HCT116 (cell line): ENCODE measurements at regions not wholly inside any gene's neighbourhood (a gene's known extent, or its start where the extent isn't known, plus 50 kb on each side); places are given as distances from the start of the nearest gene placed in this dataset.

Experiments used
- ATAC-seq: fragments of 200-7000 bp; cut with Tn5 transposase; 2 replicates; pipeline ENCODE4 v1.9.1; 2020; ENCODE audit warnings: mild to moderate bottlenecking, moderate library complexity
- BruUV-seq: library from RNA; stranded (reverse); fragments of 400-500 nt; replicated peaks from 2 replicates; lab custom pipeline; 2021; lab: Mats Ljungman, UMichigan
- CTCF ChIA-PET: fragments of 300-600 bp; sonication (Branson Sonifier 250); formaldehyde crosslinking; loops from one replicate; lab custom pipeline; 2021; ENCODE audit warnings: antibody characterized with exemption; lab: Charles Lee
- POLR2A ChIA-PET: fragments of 300-600, 350-600 bp; sonication (Branson Sonifier 250); formaldehyde crosslinking; loops from one replicate; lab custom pipeline; 2021; ENCODE audit warnings: antibody characterized with exemption; lab: Charles Lee
- RAD21 ChIA-PET, 2 experiments: fragments of 300-600 bp; sonication (Branson Sonifier 250); formaldehyde crosslinking; loops; one replicate each; lab custom pipeline; 2023; ENCODE audit warnings: low total read pairs in 2 of 2; ENCODE audit not compliant: uncharacterized antibody in 2 of 2, unreplicated experiment in 2 of 2, low non-redundant PET in 1 of 2; lab: Charles Lee
- DNase-seq: peaks from one replicate; pipeline ENCODE4 v3.0.0-alpha.2; 2010; ENCODE audit warnings: low read depth, low spot score
- H2AFZ ChIP-seq: fragments of 200-600 bp; shearing (Covaris generic), sonication (generic); 2 replicates; pipeline ENCODE4 v1.6.1; 2017; ENCODE audit warnings: low read depth, mixed run types, mixed read lengths, antibody characterized with exemption, low read length; ENCODE audit not compliant: poor library complexity, severe bottlenecking
- H3K27ac ChIP-seq: 2 replicates; pipeline ENCODE4 v1.5.1; 2012; ENCODE audit warnings: low read depth, low read length
- H3K27me3 ChIP-seq: fragments of 200-600 bp; sonication (generic); 2 replicates; pipeline ENCODE4 v1.6.1; 2016; ENCODE audit warnings: mixed run types, low read length, mixed read lengths; ENCODE audit not compliant: insufficient read depth
- H3K36me3 ChIP-seq, 2 experiments: fragments of 200-500 bp in 1 of 2; fragments of 200-600 bp in 1 of 2; sonication (Bioruptor generic) in 1 of 2; sonication (generic) in 1 of 2; 2 replicates each; pipeline versions ENCODE4 v1.5.1 to v1.6.1; 2014 to 2016; ENCODE audit warnings: low read length in 2 of 2, inconsistent platforms in 1 of 2, mixed read lengths in 1 of 2, mixed run types in 1 of 2; ENCODE audit not compliant: insufficient read depth in 2 of 2, control insufficient read depth in 1 of 2
- H3K4me1 ChIP-seq, 2 experiments: fragments of 200-600 bp in 1 of 2; sonication (generic) in 1 of 2; 2 replicates each; pipeline versions ENCODE4 v1.5.1 to v1.6.1; 2012 to 2017; ENCODE audit warnings: low read length in 2 of 2, inconsistent platforms in 1 of 2, mild to moderate bottlenecking in 1 of 2, mixed read lengths in 1 of 2, mixed run types in 1 of 2, moderate library complexity in 1 of 2; ENCODE audit not compliant: insufficient read depth in 2 of 2, control insufficient read depth in 1 of 2
- H3K4me2 ChIP-seq: fragments of 200-600 bp; sonication (generic); 2 replicates; pipeline ENCODE4 v1.6.1; 2017; ENCODE audit warnings: mixed run types, low read length, mixed read lengths
- H3K4me3 ChIP-seq, 2 experiments: fragments of 200-600 bp in 1 of 2; sonication (generic) in 1 of 2; replicated peaks in 1 of 2; 2 replicates each; pipeline ENCODE4 v1.5.1; 2011 to 2016; ENCODE audit warnings: low read length in 2 of 2, control low read depth in 1 of 2, low read depth in 1 of 2, mild to moderate bottlenecking in 1 of 2, mixed read lengths in 1 of 2, mixed run types in 1 of 2
- H3K79me2 ChIP-seq: fragments of 200-600 bp; sonication (generic); 2 replicates; pipeline ENCODE4 v1.6.1; 2017; ENCODE audit warnings: mild to moderate bottlenecking, mixed run types, low read length, moderate library complexity, mixed read lengths; ENCODE audit not compliant: insufficient read depth
- H3K9ac ChIP-seq: fragments of 200-600 bp; sonication (generic); 2 replicates; pipeline ENCODE4 v1.6.1; 2016; ENCODE audit warnings: low read length, mixed read lengths
- H3K9me2 ChIP-seq: fragments of 200-600 bp; sonication (generic), shearing (Covaris generic); 2 replicates; pipeline ENCODE4 v1.6.1; 2017; ENCODE audit warnings: mixed run types, mild to moderate bottlenecking, moderate library complexity; ENCODE audit not compliant: insufficient read depth
- H3K9me3 ChIP-seq, 2 experiments: fragments of 200-500 bp in 1 of 2; fragments of 200-600 bp in 1 of 2; sonication (Bioruptor generic) in 1 of 2; sonication (generic) in 1 of 2; 2 replicates each; pipeline ENCODE4 v1.6.1; 2014 to 2017; ENCODE audit warnings: low read length in 2 of 2, mixed read lengths in 2 of 2, inconsistent platforms in 1 of 2, low read depth in 1 of 2, mild to moderate bottlenecking in 1 of 2, mixed run types in 1 of 2, moderate library complexity in 1 of 2; ENCODE audit not compliant: control insufficient read depth in 1 of 2, insufficient read depth in 1 of 2
- H4K20me1 ChIP-seq: fragments of 200-600 bp; sonication (generic), shearing (Covaris generic); 2 replicates; pipeline ENCODE4 v1.6.1; 2017; ENCODE audit warnings: mixed run types, mild to moderate bottlenecking, moderate library complexity; ENCODE audit not compliant: insufficient read depth
- CBX3 ChIP-seq: IDR thresholded peaks from 2 replicates; pipeline ENCODE4 v1.6.1; 2012; ENCODE audit warnings: low read depth
- EGR1 ChIP-seq: IDR thresholded peaks from 2 replicates; pipeline ENCODE4 v1.6.1; 2012; ENCODE audit warnings: low read depth
- ELF1 ChIP-seq: IDR thresholded peaks from 2 replicates; pipeline ENCODE4 v1.6.1; 2012; ENCODE audit warnings: low read depth, borderline replicate concordance
- EZH2phosphoT487 ChIP-seq: fragments of 200-600 bp; IDR thresholded peaks from 2 replicates; pipeline ENCODE4 v1.6.1; 2018; ENCODE audit warnings: antibody characterized with exemption, borderline replicate concordance
- FOSL1 ChIP-seq: IDR thresholded peaks from 2 replicates; pipeline ENCODE4 v1.6.1; 2012; ENCODE audit warnings: low read depth
- JUND ChIP-seq: IDR thresholded peaks from 2 replicates; pipeline ENCODE4 v1.6.1; 2012
- MAX ChIP-seq: IDR thresholded peaks from 2 replicates; pipeline ENCODE4 v1.6.1; 2012
- POLR2A ChIP-seq: IDR thresholded peaks from 2 replicates; pipeline ENCODE4 v1.7.0; 2011; ENCODE audit warnings: borderline replicate concordance; ENCODE audit not compliant: insufficient read depth, insufficient read length; ENCODE audit errors: extremely low read depth
- POLR2AphosphoS5 ChIP-seq: IDR thresholded peaks from 2 replicates; pipeline ENCODE4 v1.6.1; 2011; ENCODE audit warnings: mild to moderate bottlenecking, low read depth, low read length, moderate library complexity
- RAD21 ChIP-seq: IDR thresholded peaks from 2 replicates; pipeline ENCODE4 v1.6.1; 2012; ENCODE audit warnings: low read depth, mild to moderate bottlenecking
- REST ChIP-seq: IDR thresholded peaks from 2 replicates; pipeline ENCODE4 v1.6.1; 2012; ENCODE audit warnings: low read depth
- TCF7L2 ChIP-seq: IDR thresholded peaks from 2 replicates; pipeline ENCODE4 v1.7.0; 2011; ENCODE audit warnings: borderline replicate concordance, inconsistent platforms; ENCODE audit not compliant: insufficient read depth, insufficient read length; ENCODE audit errors: extremely low read depth
- YY1 ChIP-seq: IDR thresholded peaks from 2 replicates; pipeline ENCODE4 v1.6.1; 2011; ENCODE audit warnings: low read length, low read depth, moderate library complexity, mild to moderate bottlenecking; ENCODE audit not compliant: insufficient replicate concordance; ENCODE audit errors: extremely low read depth
- ZFX ChIP-seq: fragments of 450-650 bp; IDR thresholded peaks from 2 replicates; pipeline ENCODE4 v1.6.1; 2017
- intact Hi-C: fragments of 100-400 bp; cut with micrococcal nuclease; formaldehyde crosslinking; loops from 2 replicates; pipeline ENCODE4 v1.10.0; 2022
- TF ChIP-seq, protein P1 (sequence below): IDR thresholded peaks from 2 replicates; pipeline ENCODE4 v1.6.1; 2012

DNA sequence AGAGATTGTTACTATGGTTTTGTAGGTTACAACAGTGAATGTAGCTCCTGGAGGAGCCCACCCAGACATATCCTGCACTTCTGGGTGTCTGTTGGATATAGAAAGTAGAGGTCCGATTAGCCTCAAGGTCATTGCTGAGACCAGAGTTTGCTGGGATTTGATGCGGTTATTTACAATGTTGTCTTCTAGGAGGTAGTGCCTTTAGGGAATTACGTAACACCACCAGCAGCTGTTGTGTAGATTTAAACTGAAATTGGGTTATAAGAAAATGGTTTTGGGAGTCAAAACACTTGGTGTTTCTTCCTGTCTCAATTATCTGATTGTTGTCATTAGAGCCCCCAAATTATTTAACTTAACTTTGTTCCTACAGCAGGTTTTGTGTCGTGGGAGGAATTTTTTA lies 225.3 kb upstream of the PELI2 start:
- no peak overlapping the region for H2AFZ ChIP-seq
- TF ChIP-seq MAX (no peak), EZH2phosphoT487 (no peak), CBX3 (no peak), ZFX (no peak), REST (no peak), YY1 (no peak), EGR1 (no peak), TCF7L2 (no peak), POLR2A (no peak), RAD21 (no peak), ELF1 (no peak), POLR2AphosphoS5 (no peak), JUND (no peak), FOSL1 (no peak)
- TF ChIP-seq, protein P1, sequence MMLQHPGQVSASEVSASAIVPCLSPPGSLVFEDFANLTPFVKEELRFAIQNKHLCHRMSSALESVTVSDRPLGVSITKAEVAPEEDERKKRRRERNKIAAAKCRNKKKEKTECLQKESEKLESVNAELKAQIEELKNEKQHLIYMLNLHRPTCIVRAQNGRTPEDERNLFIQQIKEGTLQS, result no peak
- TF ChIP-seq, all 23 proteins: peak for 0
- ChIA-PET RAD21 (no interaction called here), CTCF (no interaction called here), POLR2A (no interaction called here)
- no peak overlapping the region for H3K4me2 ChIP-seq
- intact Hi-C loops, result no loop called here
- H3K9me2 ChIP-seq, result no peaks in the 10 kb centered on the region
- DNase-seq, result no peak
- H3K79me2 ChIP-seq, result no peaks in the 10 kb centered on the region
- BruUV-seq, result no TSS peak
- H3K27me3 ChIP-seq, result no peaks in the 10 kb centered on the region; the same call in 1 of the 2 replicates
- no peaks in the 10 kb centered on the region for H3K4me1 ChIP-seq
- no peaks in the 10 kb centered on the region for H3K36me3 ChIP-seq
- H4K20me1 ChIP-seq, result no peaks in the 10 kb centered on the region
- no peak overlapping the region for H3K9ac ChIP-seq
- H3K27ac ChIP-seq, result no peak overlapping the region
- ATAC-seq, result no peak
- H3K9me3 ChIP-seq, result no peaks in the 10 kb centered on the region
- H3K4me3 ChIP-seq, result no peak overlapping the region
